ENCODE measurements at regions not wholly inside any gene's neighbourhood (a gene's known extent, or its start where the extent isn't known, plus 50 kb on each side); places are given as distances from the start of the nearest gene placed in this dataset.

DNA sequence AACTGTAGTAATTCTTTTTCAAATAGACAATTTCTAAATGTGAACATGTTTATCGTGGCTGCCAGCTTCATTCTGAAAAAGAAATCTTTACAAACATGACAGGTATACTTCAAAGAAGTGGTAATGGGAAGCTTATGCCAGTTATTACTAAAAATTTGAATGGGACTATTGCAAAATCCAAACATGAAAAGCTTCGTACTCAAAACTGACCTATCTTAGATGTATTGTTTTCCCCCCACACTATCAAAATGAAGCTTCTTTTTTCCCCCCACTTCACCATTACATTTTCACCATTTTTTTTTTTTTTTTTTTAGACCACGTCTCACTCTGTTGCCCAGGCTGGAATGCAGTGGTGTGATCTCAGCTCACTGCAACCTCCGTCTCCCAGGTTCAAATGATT lies 50.4 kb upstream of the SERTAD2 start:
- no peak for DNase-seq (ENCODE audit: low spot score)

GRCh38 chr2:64704996-64705395 lies 51.3 kb upstream of the SERTAD2 start:
- no peak for DNase-seq (ENCODE audit: low spot score)

GRCh38 chr2:64707276-64707675 lies 53.6 kb upstream of the SERTAD2 start:
- no peak for DNase-seq (ENCODE audit: low spot score)

GRCh38 chr2:64708829-64709228 lies 55.1 kb upstream of the SERTAD2 start:
- DNase-seq (ENCODE audit: low spot score): no peak

DNA sequence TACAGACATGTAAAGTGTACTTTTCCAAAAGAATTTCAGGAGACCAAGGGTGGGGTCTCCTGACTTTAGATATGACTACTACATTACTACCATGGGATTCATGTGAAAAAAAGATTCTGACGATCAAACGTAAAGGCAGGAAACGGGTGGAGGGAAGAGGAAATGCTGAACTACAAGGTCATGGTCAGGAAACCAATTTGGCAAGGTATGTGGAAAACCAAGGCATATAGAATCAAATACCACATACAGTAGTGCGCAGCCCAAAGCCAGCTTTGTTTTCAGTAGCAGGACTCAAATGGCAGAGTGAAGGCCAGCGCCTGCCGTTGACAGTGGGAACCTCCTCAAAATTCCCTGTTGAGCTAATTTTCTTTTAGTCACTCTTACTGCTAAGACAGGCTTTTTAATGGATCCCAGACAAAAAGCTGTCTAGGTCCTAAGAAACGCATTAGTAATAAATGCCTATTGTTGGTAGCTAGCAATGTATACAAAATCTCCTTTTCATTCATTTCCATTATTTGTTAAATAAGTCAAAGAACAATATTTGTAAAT lies 57.6 kb upstream of the SERTAD2 start:
- no peak for DNase-seq (ENCODE audit: low spot score)

DNA sequence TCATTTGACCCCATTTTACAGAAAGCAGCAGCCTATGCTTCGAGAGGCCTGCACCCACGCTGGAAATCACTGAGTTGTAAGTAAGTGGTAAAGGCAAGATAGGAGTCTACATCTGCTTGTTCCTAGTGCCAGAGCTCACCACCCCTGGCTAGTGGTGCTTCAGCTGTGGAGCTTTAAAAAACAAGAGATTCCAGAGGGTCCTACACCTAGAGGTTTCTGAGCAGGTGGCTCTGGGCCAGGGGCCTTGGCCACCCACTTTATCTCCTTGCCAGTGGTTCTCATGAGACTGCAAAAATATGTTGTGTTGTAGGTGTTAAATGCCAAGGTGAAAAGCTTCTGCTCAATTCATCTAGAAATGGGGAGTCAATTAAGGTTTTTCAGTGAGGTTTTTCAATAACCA lies 60.0 kb upstream of the SERTAD2 start:
- no peak for DNase-seq (ENCODE audit: low spot score)

- DNase-seq (ENCODE audit: low spot score): no peak
Measured at GRCh38 chr2:64716569-64716968, 62.9 kb upstream of the SERTAD2 start.

DNA sequence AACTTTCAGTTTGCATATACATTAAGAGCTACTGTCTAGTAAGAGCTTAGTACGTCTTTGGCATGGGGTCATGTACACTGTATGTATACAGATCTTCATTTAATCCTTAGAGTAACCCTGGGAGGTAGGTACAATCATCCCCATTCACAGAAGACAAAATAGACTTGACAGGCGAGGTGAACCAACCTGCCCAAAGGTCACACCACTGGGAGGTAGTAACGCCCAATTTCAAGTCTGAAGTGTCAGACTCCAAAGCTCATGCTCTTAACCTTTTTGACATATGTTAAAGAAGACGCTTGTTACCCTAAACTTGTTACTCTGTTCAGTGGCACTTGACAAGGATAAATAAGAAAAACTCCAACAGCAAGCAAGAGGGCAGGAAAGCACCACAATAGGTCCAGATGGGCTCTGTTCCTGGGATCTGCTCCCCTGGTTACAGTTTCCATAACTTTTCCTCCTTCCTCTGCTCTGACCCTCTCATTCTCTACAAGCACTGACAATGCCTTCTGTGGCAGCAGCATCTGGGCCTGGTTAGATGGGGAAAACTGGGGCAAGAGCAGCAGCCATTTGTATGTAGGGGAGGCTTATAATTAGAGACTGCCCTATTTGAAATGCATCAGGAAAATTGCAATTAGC lies 64.7 kb upstream of the SERTAD2 start:
- no peak for DNase-seq (ENCODE audit: low spot score)

DNA sequence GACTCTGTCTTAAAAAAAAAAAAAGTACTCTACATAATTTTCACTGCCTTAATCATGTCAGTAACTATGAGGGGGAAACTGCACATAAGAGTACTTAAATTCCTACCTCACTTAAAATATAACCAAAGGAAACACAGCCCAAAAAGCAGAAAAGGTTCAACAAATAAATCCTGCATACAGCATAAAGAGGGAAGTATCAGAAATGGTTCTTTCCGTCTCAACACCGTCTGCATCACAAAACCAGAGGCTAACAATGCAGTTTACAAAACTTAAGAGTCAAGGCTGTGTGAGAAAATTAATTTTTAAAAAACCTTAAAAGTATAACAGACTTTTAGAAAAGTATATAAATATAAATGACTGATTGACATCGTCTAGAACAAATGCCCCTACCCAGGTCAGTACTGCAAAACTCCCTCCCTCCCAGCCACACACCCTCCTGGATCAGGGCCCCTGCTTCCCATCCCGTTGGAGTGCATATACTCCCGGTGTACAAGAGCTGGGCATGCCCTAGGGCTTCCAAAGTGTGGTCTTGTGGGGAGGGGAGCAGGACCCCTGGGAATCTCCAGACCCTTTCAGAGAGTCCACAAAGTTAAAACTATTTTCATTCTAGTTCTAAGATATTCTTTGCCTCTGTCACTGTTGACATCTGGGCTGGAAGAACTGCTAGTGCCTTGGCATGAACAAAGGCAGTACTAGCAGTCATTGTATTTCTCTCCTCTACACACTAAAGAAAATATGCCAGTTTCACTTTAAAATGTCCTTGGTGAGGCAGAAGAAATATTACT lies 67.0 kb upstream of the SERTAD2 start:
- no peak for DNase-seq (ENCODE audit: low spot score)

DNA sequence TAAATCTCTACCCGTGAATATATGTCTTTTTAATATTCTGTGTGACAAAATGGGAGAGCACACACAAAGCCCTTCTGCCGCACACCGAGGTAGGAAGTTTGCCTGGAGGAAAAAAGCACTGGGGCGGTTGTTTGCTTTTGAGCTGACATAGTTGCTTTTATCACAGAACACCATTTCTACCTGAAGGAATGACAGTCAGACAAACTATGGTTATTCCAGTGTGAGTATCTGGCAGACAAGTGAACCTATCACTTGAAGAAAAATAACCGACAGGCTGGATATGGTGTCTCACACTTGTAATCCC lies 67.6 kb upstream of the SERTAD2 start:
- no peak for DNase-seq (ENCODE audit: low spot score)

DNA sequence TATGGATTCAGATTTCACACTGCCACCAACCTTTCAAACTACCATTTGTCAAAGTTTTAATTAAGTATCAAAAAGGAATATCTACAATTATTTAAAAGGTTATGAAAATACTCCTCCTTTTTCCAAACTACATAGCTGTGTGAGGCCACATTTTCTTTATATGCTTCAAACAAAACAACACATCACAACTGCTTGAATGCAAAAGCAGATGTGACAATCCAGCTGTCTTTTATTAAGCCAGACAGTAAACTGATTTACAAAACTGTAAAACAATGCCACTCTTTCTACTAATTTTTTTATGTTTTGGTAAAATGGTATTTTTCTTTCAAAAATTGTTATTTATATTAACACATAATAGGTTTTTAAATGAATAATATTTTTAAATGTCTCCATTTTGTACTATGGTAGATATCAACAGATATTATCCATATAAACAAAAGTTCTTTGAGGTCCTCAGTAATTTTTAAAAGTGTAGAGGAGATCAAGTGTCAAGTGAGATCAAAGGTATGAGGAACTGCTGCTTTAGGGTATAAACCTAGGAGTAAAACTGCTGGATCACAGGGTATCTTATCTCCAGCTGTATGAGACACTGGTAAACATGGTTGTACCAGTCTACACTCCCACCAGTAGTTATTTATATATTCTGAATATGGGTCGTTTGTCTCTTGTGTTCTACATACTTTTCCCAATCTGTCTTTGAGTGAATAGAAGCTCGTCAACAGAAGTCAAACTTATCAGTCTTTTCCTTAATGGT lies 68.8 kb upstream of the SERTAD2 start:
- DNase-seq (ENCODE audit: low spot score): no peak

GRCh38 chr2:64727013-64727767 lies 73.5 kb upstream of the SERTAD2 start:
- no peak for DNase-seq (ENCODE audit: low spot score)

- no peak for DNase-seq (ENCODE audit: low spot score)
Measured at GRCh38 chr2:64727843-64728463, 74.2 kb upstream of the SERTAD2 start.

- peak; percentile 74 for DNase-seq (ENCODE audit: low spot score)
Measured at GRCh38 chr2:64730551-64731262, 77.0 kb upstream of the SERTAD2 start.

DNA sequence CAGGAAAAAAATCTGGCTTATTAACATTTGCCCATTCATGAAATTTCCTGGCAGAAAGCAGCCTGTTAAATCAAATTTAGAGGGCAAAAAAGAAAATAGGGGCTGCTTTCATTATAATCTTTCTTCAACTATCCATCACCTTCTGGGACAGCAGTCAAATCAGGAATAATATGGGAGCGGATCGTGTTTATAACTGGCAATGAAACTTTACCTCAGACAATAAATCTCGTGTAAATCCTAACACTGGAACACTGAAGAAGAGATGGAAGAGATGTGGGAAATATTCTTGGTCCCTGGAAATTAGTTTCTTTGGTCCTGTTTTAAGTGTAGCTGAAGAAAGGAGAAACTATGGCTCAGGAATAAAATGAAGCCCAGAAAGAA lies 77.5 kb upstream of the SERTAD2 start:
- no peak for DNase-seq (ENCODE audit: low spot score)

DNA sequence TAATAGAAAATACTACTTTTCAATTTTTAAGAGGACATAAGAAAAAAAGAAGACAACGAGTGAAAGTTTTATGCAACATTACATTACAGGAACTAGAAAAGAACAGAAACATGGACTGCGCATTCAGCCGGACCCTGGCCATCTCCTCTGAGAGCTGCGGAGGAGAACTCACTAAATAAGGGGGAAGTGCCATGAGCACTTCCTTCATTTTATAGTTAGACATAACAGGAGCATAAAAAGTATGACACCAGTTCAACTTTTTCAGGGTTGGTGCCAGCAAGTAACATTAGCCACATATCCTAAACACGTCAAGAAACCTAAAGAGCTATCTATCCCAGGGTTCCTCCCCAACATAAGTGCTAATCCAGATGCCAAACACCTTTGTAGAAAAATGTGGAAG lies 78.0 kb upstream of the SERTAD2 start:
- DNase-seq (ENCODE audit: low spot score): no peak

- no peak for DNase-seq (ENCODE audit: low spot score)
Measured at GRCh38 chr2:64732146-64732545, 78.4 kb upstream of the SERTAD2 start.

DNA sequence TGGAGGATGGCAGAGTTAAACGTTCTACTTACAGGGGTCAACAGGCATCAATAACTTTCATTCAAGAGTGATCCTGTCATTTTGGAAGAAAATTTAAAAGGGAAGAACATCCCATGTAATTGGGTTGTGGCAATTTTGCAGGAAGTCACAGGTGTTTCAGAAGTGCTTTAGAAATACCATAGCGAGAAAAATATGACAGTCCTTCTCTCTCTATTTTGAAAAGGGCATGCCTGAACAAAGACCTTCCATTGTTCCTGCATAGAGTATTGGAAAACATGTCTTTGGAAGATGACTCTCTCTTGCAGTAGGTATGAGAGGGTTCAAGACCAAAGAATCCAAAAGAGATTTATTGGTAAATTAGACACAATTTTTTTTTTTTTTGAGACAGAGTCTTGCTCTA lies 81.8 kb upstream of the SERTAD2 start:
- DNase-seq (ENCODE audit: low spot score): no peak

GRCh38 chr2:64737547-64737946 lies 83.8 kb upstream of the SERTAD2 start:
- no peak for DNase-seq (ENCODE audit: low spot score)

DNA sequence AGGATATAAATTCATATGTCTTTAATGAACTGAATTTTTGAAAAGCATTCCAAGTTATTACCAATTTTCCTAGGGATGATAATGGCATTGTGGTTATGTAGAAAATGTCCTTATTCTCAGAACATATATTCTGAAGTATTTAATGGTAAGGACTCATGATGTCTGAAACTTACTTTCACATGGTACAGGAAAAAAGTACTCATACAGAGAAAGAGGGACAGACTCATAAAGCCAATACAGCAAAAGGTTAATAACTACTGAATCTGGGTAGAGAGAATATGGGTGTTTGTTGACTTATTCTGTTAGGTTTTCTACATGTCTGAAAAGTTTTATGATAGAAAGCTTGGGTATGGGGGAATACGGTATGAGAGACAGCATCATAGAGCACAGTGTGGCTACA lies 84.3 kb upstream of the SERTAD2 start:
- DNase-seq (ENCODE audit: low spot score): no peak

- no peak for DNase-seq (ENCODE audit: low spot score)
Measured at GRCh38 chr2:64742678-64743077, 89.0 kb upstream of the SERTAD2 start.

Measured in mucosa of gallbladder (tissue), 1 donor.